ENCODE measurements at regions not wholly inside any gene's neighbourhood (a gene's known extent, or its start where the extent isn't known, plus 50 kb on each side); places are given as distances from the start of the nearest gene placed in this dataset.
"Not testable (repeated sequence)": the region's sequence is repeated elsewhere in the genome, so short reads cannot be mapped to it uniquely, and the experiment has no call there.

GRCh38 chr2:56021579-56021978, 98.0 kb upstream of the EFEMP1 start:
- DNase-seq = peak; percentile 37

DNA sequence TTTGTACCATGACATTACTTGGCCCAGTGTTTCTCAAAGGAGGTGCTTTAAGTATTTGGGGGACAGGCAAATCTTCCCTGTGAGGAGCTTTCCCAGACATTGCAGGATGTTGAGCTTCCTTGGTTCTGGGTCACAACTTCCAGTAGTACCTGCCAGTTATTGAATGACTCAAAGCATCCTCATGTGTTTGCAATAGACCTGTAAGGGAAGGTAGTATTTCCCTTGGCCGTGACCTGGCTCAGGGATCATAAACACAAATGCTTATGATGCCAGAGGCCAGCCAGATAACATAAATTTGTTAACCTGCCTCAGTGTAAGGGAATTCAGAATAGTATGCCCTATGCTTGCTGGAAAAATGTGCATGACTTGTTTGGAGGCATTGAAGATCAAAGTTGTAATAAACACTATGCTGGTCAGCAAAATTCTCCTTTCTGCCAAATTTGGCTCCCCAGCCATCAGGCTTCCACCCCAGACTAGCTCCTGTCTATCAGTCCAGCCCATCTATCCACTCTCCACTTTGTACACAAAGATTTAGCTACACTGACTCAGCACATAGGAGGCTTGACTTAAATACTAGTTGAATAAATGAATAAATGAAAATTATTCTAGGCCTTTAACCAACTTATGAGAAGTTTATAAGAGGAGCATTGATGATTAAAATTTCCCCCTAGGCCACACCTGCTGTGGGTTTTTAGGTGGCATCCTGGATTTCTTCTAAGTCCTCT, 102.0 kb upstream of the EFEMP1 start:
- no peak for DNase-seq

DNA sequence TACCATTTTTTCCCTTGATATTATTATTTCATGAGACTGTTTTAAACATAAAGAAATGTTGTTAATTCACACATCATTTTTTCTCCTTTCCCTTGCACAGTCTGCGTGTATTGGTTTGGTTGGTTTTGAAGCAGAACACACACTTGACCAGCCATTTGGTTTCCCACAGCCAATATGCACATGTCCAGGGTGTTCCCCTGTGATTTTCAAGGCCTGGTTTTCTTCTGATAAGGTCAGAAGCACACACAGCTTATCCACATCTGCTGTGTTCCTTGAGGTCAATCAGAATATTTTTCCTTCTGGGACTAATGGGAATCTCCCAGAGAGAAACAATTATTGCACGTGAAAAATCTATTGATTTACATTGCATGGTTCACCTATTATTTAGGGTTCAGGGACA, 103.2 kb upstream of the EFEMP1 start:
- DNase-seq = no peak

- no peak for DNase-seq
Observed at GRCh38 chr2:56030062-56030461, 106.5 kb upstream of the EFEMP1 start.

GRCh38 chr2:56030901-56031300, 107.3 kb upstream of the EFEMP1 start:
- no peak for DNase-seq

DNA sequence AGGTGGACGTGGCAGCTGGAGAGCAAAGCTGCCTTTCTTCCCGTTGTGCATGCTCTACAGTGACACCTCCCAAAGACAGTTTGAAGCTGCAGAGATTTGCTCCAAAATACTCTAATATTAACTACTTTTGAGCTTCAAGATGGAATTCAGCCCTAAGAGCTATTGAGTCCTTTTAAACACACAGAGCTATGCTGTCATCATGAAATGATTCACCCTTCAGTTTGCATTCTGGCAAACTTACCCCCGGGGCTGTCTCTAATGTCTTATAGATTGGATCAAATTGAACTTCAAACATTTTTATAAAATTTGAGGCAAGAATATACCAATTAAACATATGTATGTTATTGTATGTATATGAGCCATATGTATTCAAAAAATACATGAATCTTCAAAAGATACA, 110.7 kb upstream of the EFEMP1 start:
- DNase-seq = no peak

DNA sequence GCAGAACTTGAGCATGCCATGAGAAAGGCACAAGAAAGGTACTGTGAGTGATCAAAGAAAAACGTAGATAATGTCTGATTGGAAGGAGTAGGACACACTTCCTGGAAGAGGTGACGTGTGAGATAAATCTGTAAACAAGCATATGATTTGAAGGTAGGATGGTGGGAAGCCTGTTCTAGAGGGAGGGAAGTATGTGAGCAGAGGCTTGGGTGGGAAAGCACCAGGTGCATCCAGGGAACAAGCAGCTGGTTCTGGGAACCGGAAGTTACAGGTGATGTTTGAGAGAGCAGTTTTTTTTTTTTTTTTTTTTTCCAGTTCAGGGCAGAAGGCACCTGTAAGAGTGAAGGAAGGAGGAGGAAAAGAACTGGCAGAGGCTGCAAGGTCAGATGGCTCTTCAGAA, 116.6 kb upstream of the EFEMP1 start:
- no peak for DNase-seq

- DNase-seq = no peak
Observed at GRCh38 chr2:56040834-56041233, 117.3 kb upstream of the EFEMP1 start.

DNA sequence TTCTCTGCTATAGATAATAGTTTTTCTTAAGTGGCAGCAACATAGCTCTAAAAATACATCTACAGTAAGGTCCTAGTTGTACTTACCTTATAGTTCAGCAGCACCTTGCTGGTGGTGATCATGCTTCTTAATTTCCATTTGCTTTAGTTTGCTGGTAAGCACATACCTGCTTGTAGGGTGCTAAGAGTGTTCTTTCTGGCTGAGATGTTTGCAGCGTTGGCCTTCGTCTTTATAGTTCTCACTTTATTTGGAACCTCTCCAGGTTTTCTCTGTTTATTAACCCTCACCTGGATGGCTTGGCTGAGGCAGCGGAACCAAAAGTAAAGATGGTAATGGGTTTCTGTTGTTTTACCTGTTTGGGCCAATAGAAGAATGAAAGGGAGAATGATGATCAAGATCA, 123.6 kb upstream of the EFEMP1 start:
- peak; percentile 82 for DNase-seq

DNA sequence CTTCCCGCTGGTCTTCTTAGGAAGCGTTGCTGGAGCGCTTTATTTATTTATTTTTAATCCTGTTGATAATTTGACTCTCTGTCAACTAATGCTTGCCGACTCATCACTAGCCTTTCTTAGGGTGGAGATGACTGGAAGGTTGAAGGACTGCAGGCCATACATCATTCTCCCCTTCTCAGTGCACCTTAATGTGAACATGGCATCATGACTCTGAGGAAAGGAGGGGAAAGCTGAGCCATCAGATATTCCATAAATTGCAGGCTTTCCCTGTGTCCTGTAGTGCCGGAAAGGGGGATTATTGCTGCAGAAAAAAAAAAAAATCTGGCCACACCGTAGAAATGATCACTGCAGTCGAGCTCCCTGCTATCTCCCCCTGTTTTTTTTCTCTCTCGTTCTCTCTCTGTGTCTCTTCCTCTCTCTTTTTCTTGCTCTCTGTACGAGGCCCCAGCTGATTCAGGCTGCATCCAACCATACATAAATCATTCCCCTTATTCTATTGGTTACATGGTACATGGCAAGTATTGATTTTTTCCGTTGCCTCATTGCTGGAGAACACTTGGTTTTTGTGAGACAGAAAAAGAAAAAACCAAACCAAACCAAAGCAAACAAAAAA, 125.8 kb upstream of the EFEMP1 start:
- DNase-seq = peak; percentile 52

- DNase-seq = peak; percentile 38
Observed at GRCh38 chr2:56053679-56054078, 130.1 kb upstream of the EFEMP1 start.

GRCh38 chr2:56055405-56055804, 128.4 kb upstream of the CCDC85A start:
- DNase-seq = no peak

DNA sequence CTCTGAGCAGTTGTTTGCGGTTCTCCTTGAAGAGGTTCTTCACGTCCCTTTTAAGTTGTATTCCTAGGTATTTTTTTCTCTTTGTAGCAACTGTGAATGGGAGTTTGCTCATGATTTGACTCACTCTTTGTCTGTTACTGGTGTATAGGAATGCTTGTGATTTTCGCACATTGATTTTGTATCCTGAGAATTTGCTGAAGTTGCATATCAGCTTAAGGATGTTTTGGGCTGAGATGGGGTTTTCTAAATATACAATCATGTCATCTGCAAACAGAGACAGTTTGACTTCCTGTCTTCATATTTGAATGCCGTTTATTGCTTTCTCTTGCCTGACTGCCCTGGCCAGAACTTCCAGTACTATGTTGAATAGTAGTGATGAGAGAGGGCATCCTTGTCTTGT, 122.5 kb upstream of the CCDC85A start:
- DNase-seq = not testable (repeated sequence)

- no peak for DNase-seq
Observed at GRCh38 chr2:56068746-56069145, 115.0 kb upstream of the CCDC85A start.

DNA sequence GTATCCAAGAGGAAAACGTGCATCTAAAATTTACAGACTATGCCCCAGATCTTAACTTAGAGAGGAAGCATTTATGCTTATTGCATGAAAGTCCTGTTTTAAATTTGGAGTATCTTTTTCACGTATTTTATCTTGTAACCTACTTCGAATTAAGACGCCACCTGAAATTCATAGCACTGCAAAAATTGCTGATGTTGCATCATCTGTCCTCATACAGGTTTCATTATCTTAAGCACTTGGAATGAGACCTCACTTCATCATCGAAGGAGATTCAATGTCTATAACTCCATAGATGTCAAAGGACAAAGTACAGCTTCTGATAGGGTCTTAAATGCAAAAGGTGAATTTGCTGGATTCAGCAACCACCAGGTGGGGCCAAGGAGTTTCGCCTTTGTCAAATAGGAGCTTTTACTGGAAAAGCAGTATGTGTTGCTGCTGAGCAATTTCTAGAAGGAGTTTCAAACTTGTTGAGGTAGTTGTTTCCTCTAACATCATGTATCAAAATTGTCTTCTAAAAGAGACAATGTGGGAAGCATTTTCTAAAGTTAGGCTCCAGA, 106.4 kb upstream of the CCDC85A start:
- DNase-seq = peak; percentile 48

- no peak for DNase-seq
Observed at GRCh38 chr2:56082665-56083064, 101.1 kb upstream of the CCDC85A start.

DNA sequence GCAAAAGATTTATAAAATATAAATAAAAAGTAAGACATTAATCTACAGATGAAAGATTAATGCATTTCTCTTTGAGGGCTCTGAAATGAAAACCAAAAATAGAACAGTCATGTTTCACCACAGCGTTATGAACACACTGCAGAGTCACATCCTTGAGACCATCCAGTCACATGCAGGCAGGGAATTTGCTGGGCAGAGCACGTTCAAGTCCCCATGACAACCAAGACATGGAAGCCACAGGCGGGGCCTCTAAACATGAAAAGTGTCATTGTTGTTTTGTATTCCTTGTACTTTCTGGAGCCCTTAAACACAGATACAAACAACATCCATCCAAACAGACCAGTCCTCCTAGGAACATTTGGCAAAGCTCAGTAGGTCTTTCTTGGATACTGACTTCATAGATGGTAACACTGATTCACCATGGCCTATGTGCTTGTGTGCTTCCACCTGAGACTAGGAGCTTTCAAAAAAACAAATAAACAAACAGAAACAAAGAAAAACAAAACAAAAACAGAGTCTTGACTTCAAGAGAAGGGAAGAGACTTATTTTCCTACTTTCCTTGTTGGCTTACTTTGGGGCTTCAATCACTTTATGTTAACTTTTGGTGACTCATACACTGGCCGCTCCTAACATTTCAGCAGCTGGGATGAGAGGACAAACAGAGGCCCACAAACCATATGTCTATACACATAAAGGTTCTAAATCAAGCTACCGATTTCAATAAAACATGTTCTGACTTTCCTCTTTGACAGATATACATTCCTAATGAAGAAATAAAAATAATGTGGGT, 99.5 kb upstream of the CCDC85A start:
- DNase-seq = no peak

- no peak for DNase-seq
Observed at GRCh38 chr2:56086336-56086735, 97.5 kb upstream of the CCDC85A start.

DNA sequence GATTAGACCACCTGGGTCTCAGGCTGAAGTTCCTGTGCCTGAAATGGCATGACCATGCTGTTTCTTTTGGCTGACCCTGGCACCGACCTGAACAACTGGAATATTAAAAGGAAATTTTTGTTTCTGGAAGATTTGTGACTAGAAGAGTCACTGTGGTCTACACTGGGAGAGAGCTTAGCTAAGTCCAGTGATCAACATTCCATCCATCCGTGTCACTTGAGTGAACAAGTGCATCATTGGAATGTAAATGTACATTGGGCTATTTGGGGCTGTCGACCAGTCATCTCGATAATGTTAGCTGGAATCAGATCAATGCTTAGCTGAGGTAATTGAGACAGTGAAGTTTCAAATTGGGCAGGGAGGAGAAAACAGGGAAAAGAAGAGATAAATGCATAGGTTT, 95.4 kb upstream of the CCDC85A start:
- no peak for DNase-seq

DNA sequence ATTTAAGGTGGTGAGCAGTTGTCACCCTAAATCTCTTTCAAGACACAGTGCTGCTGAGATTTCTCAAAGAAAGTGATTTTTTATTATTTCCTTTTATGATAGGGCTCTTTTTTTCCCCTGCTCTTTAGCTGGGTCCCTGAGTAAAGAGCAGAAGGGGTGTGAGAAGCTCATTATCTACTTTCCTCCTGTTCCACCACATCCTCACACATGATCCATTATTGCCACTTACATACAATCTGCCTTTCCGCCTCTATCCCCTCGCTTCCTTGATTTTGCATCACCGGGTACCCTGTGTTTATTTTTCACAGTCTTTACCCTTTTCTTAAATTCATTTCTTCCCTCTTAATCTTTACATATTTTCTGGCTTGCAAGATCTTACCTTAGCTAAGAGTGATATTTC, 93.9 kb upstream of the CCDC85A start:
- no peak for DNase-seq

- DNase-seq = no peak
Observed at GRCh38 chr2:56099963-56100362, 83.8 kb upstream of the CCDC85A start.

DNA sequence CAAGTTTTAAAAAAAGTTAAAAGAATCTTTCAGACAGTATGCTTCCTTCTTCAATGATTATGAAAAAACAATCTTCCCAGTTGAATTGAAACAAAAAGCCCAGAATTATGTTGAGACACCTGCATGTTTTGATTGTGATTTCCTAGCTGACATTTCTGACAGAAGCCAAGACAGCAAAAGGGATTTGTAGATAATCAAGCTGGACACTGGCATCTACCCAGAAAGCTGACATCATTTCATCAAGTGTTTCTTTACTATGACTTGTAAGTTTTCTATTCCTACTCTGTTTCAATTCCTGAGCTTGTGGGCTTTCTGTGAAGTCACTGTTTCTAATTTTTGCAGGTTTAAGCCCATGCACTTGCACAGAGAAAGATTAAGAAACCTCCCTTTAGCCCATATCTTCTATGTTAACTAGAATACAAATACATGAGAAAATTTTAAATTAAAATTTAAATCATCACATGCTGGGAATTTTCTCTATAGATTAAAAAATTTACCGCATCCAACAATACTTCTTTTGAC, 82.9 kb upstream of the CCDC85A start:
- DNase-seq = no peak

DNA sequence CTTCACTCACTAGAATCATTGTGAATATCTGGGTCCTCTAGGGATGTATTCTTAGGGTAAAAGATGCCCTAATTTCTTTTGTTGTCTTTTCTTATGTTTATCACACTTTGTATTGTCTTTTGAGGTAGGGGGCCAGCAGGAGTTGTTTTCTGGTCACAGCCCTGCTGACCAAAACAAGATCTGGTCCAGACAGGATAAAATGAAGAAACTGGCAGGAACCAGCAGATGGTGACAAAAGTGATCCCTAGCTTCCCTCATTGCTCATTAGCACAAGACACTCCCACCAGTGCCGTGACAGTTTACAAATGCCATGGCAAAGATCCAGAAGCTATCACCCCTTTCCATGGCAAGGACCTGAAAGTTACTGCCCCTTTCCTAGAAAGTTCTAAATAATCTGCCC, 81.7 kb upstream of the CCDC85A start:
- DNase-seq = no peak

DNA sequence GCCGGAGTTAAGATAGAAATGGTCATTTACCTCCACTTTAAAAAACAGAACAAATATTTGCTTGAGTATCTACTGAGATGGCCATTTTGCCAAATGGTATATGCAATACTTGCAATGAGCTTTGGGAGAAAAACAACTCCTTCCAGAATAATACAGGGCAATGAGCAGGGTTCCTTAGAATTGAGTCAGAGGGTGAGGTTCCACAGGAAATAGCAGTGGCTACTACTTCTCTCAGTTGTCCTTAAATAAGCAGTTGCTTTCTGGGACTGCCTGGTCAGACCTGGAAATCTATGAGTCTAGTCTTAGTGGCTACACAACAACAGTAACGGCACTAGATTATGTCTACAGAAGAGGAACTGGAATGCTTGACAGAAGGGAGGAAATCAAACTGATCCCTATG, 80.9 kb upstream of the CCDC85A start:
- no peak for DNase-seq
